ENCODE measurements at regions not wholly inside any gene's neighbourhood (a gene's known extent, or its start where the extent isn't known, plus 50 kb on each side); places are given as distances from the start of the nearest gene placed in this dataset.

GRCh38 chrX:93420525-93421082, 252.8 kb downstream of the NAP1L3 start:
- H3K79me2 ChIP-seq (ENCODE audit: low read depth) = no peaks in the 10 kb centered on the region
- peaks cover 16% of the 10 kb centered on the region for H3K4me1 ChIP-seq
- Mint-ChIP-seq H3K27ac (no peak overlapping the region), H3K36me3 (no peaks in the 10 kb centered on the region), H3K9me3 (no peaks in the 10 kb centered on the region), H3K27me3 (ENCODE audit: insufficient read depth, low read depth) (no peaks in the 10 kb centered on the region), H3K4me1 (peaks cover 9% of the 10 kb centered on the region), H3K4me3 (no peak overlapping the region)
- H3K27ac ChIP-seq = no peak overlapping the region
- no peak for TF ChIP-seq EZH2 (IDR thresholded peaks at IDR 0.05)
- TF ChIP-seq EZH2phosphoT487 (IDR thresholded peaks at IDR 0.05) = no peak
- TF ChIP-seq CTCF (IDR thresholded peaks at IDR 0.05) = no peak
- no peak for DNase-seq (ENCODE audit: low spot score)
- H3K4me2 ChIP-seq = no peak overlapping the region
- peaks cover 6% of the 10 kb centered on the region for H3F3A ChIP-seq (ENCODE audit: low read depth)
- H3K9ac ChIP-seq = no peak overlapping the region
- H3K9me3 ChIP-seq (ENCODE audit: low read depth) = no peaks in the 10 kb centered on the region
- H2AFZ ChIP-seq (replicated peaks) = peak overlapping the region; percentile 82
- H3K4me3 ChIP-seq = no peak overlapping the region
- H3K27me3 ChIP-seq = no peaks in the 10 kb centered on the region
- no peaks in the 10 kb centered on the region for H3K36me3 ChIP-seq
- H4K20me1 ChIP-seq (ENCODE audit: low read depth) = no peaks in the 10 kb centered on the region

- Mint-ChIP-seq H3K4me3 (no peak overlapping the region), H3K4me1 (peaks cover 9% of the 10 kb centered on the region), H3K27ac (no peak overlapping the region), H3K9me3 (no peaks in the 10 kb centered on the region), H3K36me3 (no peaks in the 10 kb centered on the region), H3K27me3 (ENCODE audit: insufficient read depth, low read depth) (no peaks in the 10 kb centered on the region)
- TF ChIP-seq EZH2 (IDR thresholded peaks at IDR 0.05) = no peak
- no peak for TF ChIP-seq CTCF (IDR thresholded peaks at IDR 0.05)
- no peak for TF ChIP-seq EZH2phosphoT487 (IDR thresholded peaks at IDR 0.05)
- Histone ChIP-seq H2AFZ (replicated peaks) (peak overlapping the region; percentile 82), H3F3A (ENCODE audit: low read depth) (peaks cover 6% of the 10 kb centered on the region), H3K27me3 (no peaks in the 10 kb centered on the region), H4K20me1 (ENCODE audit: low read depth) (no peaks in the 10 kb centered on the region), H3K9me3 (ENCODE audit: low read depth) (no peaks in the 10 kb centered on the region), H3K27ac (no peak overlapping the region), H3K9ac (no peak overlapping the region), H3K4me1 (peaks cover 16% of the 10 kb centered on the region), H3K4me3 (peak overlapping the region; percentile 12), H3K4me2 (peak overlapping the region; percentile 49), H3K36me3 (no peaks in the 10 kb centered on the region), H3K79me2 (ENCODE audit: low read depth) (no peaks in the 10 kb centered on the region)
- DNase-seq (ENCODE audit: low spot score) = peak; percentile 40
Measured at GRCh38 chrX:93420090-93420489, 253.3 kb downstream of the NAP1L3 start.

GRCh38 chrX:93419642-93420041, 253.7 kb downstream of the NAP1L3 start:
- H4K20me1 ChIP-seq (ENCODE audit: low read depth) = no peaks in the 10 kb centered on the region
- H3K79me2 ChIP-seq (ENCODE audit: low read depth) = no peaks in the 10 kb centered on the region
- no peaks in the 10 kb centered on the region for H3K36me3 Mint-ChIP-seq
- peak overlapping the region; percentile 49 for H3K4me2 ChIP-seq
- H3K9ac ChIP-seq = no peak overlapping the region
- no peak for TF ChIP-seq CTCF (IDR thresholded peaks at IDR 0.05)
- TF ChIP-seq EZH2 (IDR thresholded peaks at IDR 0.05) = no peak
- TF ChIP-seq EZH2phosphoT487 (IDR thresholded peaks at IDR 0.05) = no peak
- H3K27ac Mint-ChIP-seq = no peak overlapping the region
- H3K27me3 ChIP-seq = no peaks in the 10 kb centered on the region
- no peaks in the 10 kb centered on the region for H3K9me3 Mint-ChIP-seq
- DNase-seq (ENCODE audit: low spot score) = no peak
- peaks cover 9% of the 10 kb centered on the region for H3K4me1 Mint-ChIP-seq
- peaks cover 6% of the 10 kb centered on the region for H3F3A ChIP-seq (ENCODE audit: low read depth)
- H3K4me1 ChIP-seq = peaks cover 16% of the 10 kb centered on the region
- H3K27me3 Mint-ChIP-seq (ENCODE audit: insufficient read depth, low read depth) = no peaks in the 10 kb centered on the region
- H3K4me3 ChIP-seq = peak overlapping the region; percentile 12
- H3K4me3 Mint-ChIP-seq = no peak overlapping the region
- no peaks in the 10 kb centered on the region for H3K36me3 ChIP-seq
- peak overlapping the region; percentile 82 for H2AFZ ChIP-seq (replicated peaks)
- H3K9me3 ChIP-seq (ENCODE audit: low read depth) = no peaks in the 10 kb centered on the region
- no peak overlapping the region for H3K27ac ChIP-seq

All from neural progenitor cell (in vitro differentiated cells).